CD14-positive monocyte (primary cell): ENCODE measurements at regions not wholly inside any gene's neighbourhood (a gene's known extent, or its start where the extent isn't known, plus 50 kb on each side); places are given as distances from the start of the nearest gene placed in this dataset.

ENCODE experiments used
- DNase-seq, 3 donors: peaks; one replicate each; pipeline ENCODE4 v3.0.0-alpha.2; 2011 to 2022
- H2AFZ ChIP-seq: 2 replicates; pipeline ENCODE4 v1.6.0; 2012; ENCODE audit warnings: mild to moderate bottlenecking, low read depth, low read length, inconsistent platforms; ENCODE audit not compliant: insufficient read depth, poor library complexity, severe bottlenecking
- H3K27ac ChIP-seq, 2 donors: 1 replicate in 1 of 2; 2 replicates in 1 of 2; pipeline ENCODE4 v1.5.1; 2012 to 2013; ENCODE audit warnings: low read length in 2 of 2, control low read depth in 1 of 2, inconsistent platforms in 1 of 2, low read depth in 1 of 2, mild to moderate bottlenecking in 1 of 2
- H3K27me3 ChIP-seq, 2 donors: one replicate each; pipeline versions ENCODE4 v1.6.0 to v1.6.1; 2011 to 2013; ENCODE audit warnings: low read length in 2 of 2; ENCODE audit not compliant: control insufficient read depth in 2 of 2, insufficient read depth in 2 of 2
- H3K36me3 ChIP-seq, 2 donors: replicated peaks in 1 of 2; 1 replicate in 1 of 2; 2 replicates in 1 of 2; pipeline versions ENCODE4 v1.5.1 to v1.6.1; 2012 to 2013; ENCODE audit warnings: low read length in 2 of 2, control low read depth in 1 of 2, inconsistent platforms in 1 of 2, mild to moderate bottlenecking in 1 of 2; ENCODE audit not compliant: insufficient read depth in 2 of 2, control insufficient read depth in 1 of 2
- H3K4me1 ChIP-seq, 2 donors: 1 replicate in 1 of 2; 2 replicates in 1 of 2; pipeline versions ENCODE4 v1.5.1 to v1.6.1; 2012 to 2013; ENCODE audit warnings: low read length in 2 of 2, control low read depth in 1 of 2, inconsistent platforms in 1 of 2, mild to moderate bottlenecking in 1 of 2, moderate library complexity in 1 of 2; ENCODE audit not compliant: insufficient read depth in 2 of 2, control insufficient read depth in 1 of 2
- H3K4me2 ChIP-seq: replicated peaks from 2 replicates; pipeline ENCODE3; 2012; ENCODE audit warnings: low read length, moderate library complexity, mild to moderate bottlenecking; ENCODE audit not compliant: poor library complexity, severe bottlenecking; ENCODE audit errors: extremely low read depth
- H3K4me3 ChIP-seq, 3 experiments: fragments of 200-600 bp in 1 of 3; sonication (generic) in 1 of 3; replicated peaks in 1 of 3; 1 replicate in 2 of 3; 2 replicates in 1 of 3; pipeline ENCODE4 v1.5.1; 2011 to 2013; ENCODE audit warnings: low read length in 3 of 3, mild to moderate bottlenecking in 3 of 3, control low read depth in 2 of 3, low read depth in 2 of 3, inconsistent platforms in 1 of 3, moderate library complexity in 1 of 3
- H3K79me2 ChIP-seq: 2 replicates; pipeline ENCODE4 v1.6.0; 2012; ENCODE audit warnings: mild to moderate bottlenecking, control low read depth, inconsistent platforms, low read length, moderate library complexity; ENCODE audit not compliant: insufficient read depth
- H3K9ac ChIP-seq: 2 replicates; pipeline ENCODE4 v1.6.0; 2017; ENCODE audit warnings: low read length, mild to moderate bottlenecking; ENCODE audit not compliant: insufficient read depth, poor library complexity, severe bottlenecking
- H3K9me3 ChIP-seq, 2 donors: replicated peaks in 1 of 2; 1 replicate in 1 of 2; 2 replicates in 1 of 2; pipeline versions ENCODE4 v1.5.1 to v1.6.1; 2012 to 2013; ENCODE audit warnings: low read length in 2 of 2, control low read depth in 1 of 2; ENCODE audit not compliant: control insufficient read depth in 1 of 2, insufficient read depth in 1 of 2
- H4K20me1 ChIP-seq: 2 replicates; pipeline ENCODE4 v1.6.0; 2012; ENCODE audit warnings: mild to moderate bottlenecking, low read length, control low read depth, moderate library complexity; ENCODE audit not compliant: insufficient read depth
- H3K27ac Mint-ChIP-seq, 7 donors: one replicate each; pipeline ENCODE4 v1.8.0; 2020; ENCODE audit warnings: mild to moderate bottlenecking in 7 of 7, mixed read lengths in 7 of 7, moderate library complexity in 6 of 7, inconsistent platforms in 2 of 7
- H3K27me3 Mint-ChIP-seq, 3 donors: one replicate each; pipeline ENCODE4 v1.8.0; 2021 to 2022; ENCODE audit warnings: low read depth in 3 of 3, mild to moderate bottlenecking in 3 of 3, mixed read lengths in 3 of 3, moderate library complexity in 3 of 3, inconsistent platforms in 1 of 3
- H3K36me3 Mint-ChIP-seq, 2 donors: one replicate each; pipeline ENCODE4 v1.8.0; 2020; ENCODE audit warnings: mixed read lengths in 2 of 2, inconsistent platforms in 1 of 2, mild to moderate bottlenecking in 1 of 2
- H3K4me1 Mint-ChIP-seq: one replicate; pipeline ENCODE4 v1.8.0; 2020; ENCODE audit warnings: mild to moderate bottlenecking, mixed read lengths
- H3K4me3 Mint-ChIP-seq, 2 donors: one replicate each; pipeline ENCODE4 v1.8.0; 2020; ENCODE audit warnings: mild to moderate bottlenecking in 2 of 2, mixed read lengths in 2 of 2, moderate library complexity in 1 of 2
- H3K9me3 Mint-ChIP-seq, 7 donors: one replicate each; pipeline ENCODE4 v1.8.0; 2020 to 2022; ENCODE audit warnings: mixed read lengths in 7 of 7, mild to moderate bottlenecking in 6 of 7, moderate library complexity in 6 of 7, inconsistent platforms in 2 of 7
- CTCF ChIP-seq: fragments of 200-600 bp; IDR thresholded peaks from one replicate; pipeline ENCODE4 v1.8.0; 2022; ENCODE audit warnings: antibody characterized with exemption, mild to moderate bottlenecking
- WGBS: methylation state at CpG from one replicate; pipeline ENCODE4 v1.1.5; 2013; ENCODE audit warnings: missing lambda C conversion rate; ENCODE audit not compliant: insufficient coverage; 5-methylcytosine and 5-hydroxymethylcytosine counted together
- intact Hi-C, 2 donors: fragments of 100-400 bp; cut with micrococcal nuclease; formaldehyde crosslinking; loops; one replicate each; pipeline versions ENCODE4 v1.15.0 to v1.15.1; 2023

GRCh38 chr20:40769677-40770285 lies 80.7 kb upstream of the MAFB start:
- H3K27me3 Mint-ChIP-seq = peaks cover 0 to 2% (median 1%) of the 10 kb centered on the region in 3 donors
- Histone ChIP-seq H3K9me3 (no peaks in the 10 kb centered on the region), H4K20me1 (no peaks in the 10 kb centered on the region), H3K9ac (no peak overlapping the region), H3K79me2 (no peaks in the 10 kb centered on the region), H3K4me2 (peak overlapping the region; percentile 36), H3K36me3 (no peaks in the 10 kb centered on the region), H3K27ac (peak overlapping the region in 1 of 2 donors; percentile 81), H3K4me3 (peak overlapping the region in 1 of 3 experiments; percentile 6), H3K27me3 (no peaks in the 10 kb centered on the region), H2AFZ (no peak overlapping the region), H3K4me1 (peaks cover 85 to 89% of the 10 kb centered on the region in 2 donors)
- H3K9me3 Mint-ChIP-seq = peaks cover 0 to 3% (median 0%) of the 10 kb centered on the region in 7 donors
- no peak for TF ChIP-seq CTCF
- no CpG with 5 or more reads among the region's 2 CpGs for WGBS
- H3K4me3 Mint-ChIP-seq = peak overlapping the region in 1 of 2 donors; percentile 75
- DNase-seq = peak; percentile 58 to 81 (median 68)
- intact Hi-C loops = no loop called here
- no peaks in the 10 kb centered on the region for H3K36me3 Mint-ChIP-seq
- H3K27ac Mint-ChIP-seq = peak overlapping the region; percentile 73 to 92 (median 86)
- H3K4me1 Mint-ChIP-seq = peaks cover 88% of the 10 kb centered on the region

GRCh38 chr20:40770564-40771307 lies 81.7 kb upstream of the MAFB start:
- H3K4me3 ChIP-seq = peak overlapping the region in 1 of 3 experiments; percentile 33
- intact Hi-C loops = no loop called here
- peak overlapping the region; percentile 19 for H3K9ac ChIP-seq
- peaks cover 93% of the 10 kb centered on the region for H3K4me1 Mint-ChIP-seq
- no peaks in the 10 kb centered on the region for H3K36me3 Mint-ChIP-seq
- H3K36me3 ChIP-seq = no peaks in the 10 kb centered on the region
- peaks cover 0 to 3% (median 0%) of the 10 kb centered on the region in 7 donors for H3K9me3 Mint-ChIP-seq
- H3K9me3 ChIP-seq = no peaks in the 10 kb centered on the region
- peak; percentile 42 to 51 (median 46) for DNase-seq
- H3K79me2 ChIP-seq = no peaks in the 10 kb centered on the region
- H3K4me2 ChIP-seq = peak overlapping the region; percentile 37
- H3K4me3 Mint-ChIP-seq = peak overlapping the region in 1 of 2 donors; percentile 75
- no peaks in the 10 kb centered on the region for H3K27me3 ChIP-seq
- no peaks in the 10 kb centered on the region for H4K20me1 ChIP-seq
- H3K27ac Mint-ChIP-seq = peak overlapping the region; percentile 47 to 92 (median 86)
- TF ChIP-seq CTCF = no peak
- peaks cover 0 to 3% (median 1%) of the 10 kb centered on the region in 3 donors for H3K27me3 Mint-ChIP-seq
- WGBS = 11% methylated on average over 7 of the region's 13 CpGs
- peaks cover 90 to 92% of the 10 kb centered on the region in 2 donors for H3K4me1 ChIP-seq
- peak overlapping the region; percentile 73 to 81 for H3K27ac ChIP-seq
- H2AFZ ChIP-seq = peak overlapping the region; percentile 43
